ENCODE measurements at regions not wholly inside any gene's neighbourhood (a gene's known extent, or its start where the extent isn't known, plus 50 kb on each side); places are given as distances from the start of the nearest gene placed in this dataset.

GRCh38 chr6:94350833-94351232, 931.5 kb upstream of the EPHA7 start:
- TF ChIP-seq CTCF (IDR thresholded peaks at IDR 0.05) (no peak), POLR2A (IDR thresholded peaks at IDR 0.05) (no peak)

All from adrenal gland (tissue), 5 donors.